ENCODE measurements at regions not wholly inside any gene's neighbourhood (a gene's known extent, or its start where the extent isn't known, plus 50 kb on each side); places are given as distances from the start of the nearest gene placed in this dataset.

DNA sequence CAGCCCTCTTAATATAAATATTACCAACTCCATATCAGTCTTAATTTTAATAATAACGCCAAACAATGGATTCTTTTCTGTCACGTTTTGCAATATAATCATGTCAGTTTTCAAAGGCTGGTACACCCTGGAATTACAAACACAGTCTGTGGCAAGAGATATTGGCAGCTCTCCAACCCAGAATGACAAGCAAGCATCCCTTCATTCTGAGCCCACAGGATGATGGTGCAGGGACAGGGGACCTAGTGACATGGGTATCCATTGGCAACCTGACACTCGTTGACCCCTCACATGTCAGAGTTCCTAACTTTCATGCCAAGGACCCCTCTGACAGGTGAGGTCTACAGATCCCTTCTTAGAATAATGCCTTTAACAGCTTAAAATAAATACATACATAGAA, 154.5 kb upstream of the TSC22D2 start:
- peak in 3 of 8 donors; percentile 29 to 57 (median 54) for ATAC-seq
- intact Hi-C loops (cut with DNase I), result loop anchor here in 1 of 10 donors (2.0 kb wide), 1 partner anchor 21 kb away; no protein-coding TSS in a partner anchor
- H3K27ac ChIP-seq, result peak overlapping the region in 5 of 10 donors; percentile 80 to 90 (median 87)

DNA sequence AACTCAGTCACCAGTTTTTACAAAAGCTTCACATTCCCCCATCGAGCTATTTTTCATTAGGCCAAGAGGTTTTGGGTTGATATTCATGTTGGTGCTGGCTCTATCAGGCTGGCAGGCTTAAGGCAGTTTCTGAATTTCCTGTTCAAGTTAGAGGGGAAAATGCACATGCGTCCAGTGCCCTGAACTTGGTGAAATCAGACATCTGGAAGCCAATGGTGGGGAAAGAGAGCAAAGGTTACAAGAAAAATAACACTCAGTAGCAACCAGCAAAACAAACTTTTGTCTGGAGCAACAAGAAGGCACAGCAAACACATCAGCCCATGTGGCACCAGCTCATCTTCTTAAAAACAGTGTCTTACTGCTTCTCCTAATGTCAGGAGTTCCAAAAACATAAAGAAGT, 155.6 kb upstream of the TSC22D2 start:
- 53% methylated on average over 2 of the region's 2 CpGs for WGBS, 2 donors
- Histone ChIP-seq H3K9me3 (no peaks in the 10 kb centered on the region), H3K27me3 (no peaks in the 10 kb centered on the region), H3K4me3 (no peak overlapping the region), H3K4me1 (peaks cover 0 to 47% (median 11%) of the 10 kb centered on the region in 9 donors), H3K36me3 (no peaks in the 10 kb centered on the region), H3K27ac (no peak overlapping the region)
- ATAC-seq (no peak), DNase-seq (no peak)
- TF ChIP-seq, protein P1, sequence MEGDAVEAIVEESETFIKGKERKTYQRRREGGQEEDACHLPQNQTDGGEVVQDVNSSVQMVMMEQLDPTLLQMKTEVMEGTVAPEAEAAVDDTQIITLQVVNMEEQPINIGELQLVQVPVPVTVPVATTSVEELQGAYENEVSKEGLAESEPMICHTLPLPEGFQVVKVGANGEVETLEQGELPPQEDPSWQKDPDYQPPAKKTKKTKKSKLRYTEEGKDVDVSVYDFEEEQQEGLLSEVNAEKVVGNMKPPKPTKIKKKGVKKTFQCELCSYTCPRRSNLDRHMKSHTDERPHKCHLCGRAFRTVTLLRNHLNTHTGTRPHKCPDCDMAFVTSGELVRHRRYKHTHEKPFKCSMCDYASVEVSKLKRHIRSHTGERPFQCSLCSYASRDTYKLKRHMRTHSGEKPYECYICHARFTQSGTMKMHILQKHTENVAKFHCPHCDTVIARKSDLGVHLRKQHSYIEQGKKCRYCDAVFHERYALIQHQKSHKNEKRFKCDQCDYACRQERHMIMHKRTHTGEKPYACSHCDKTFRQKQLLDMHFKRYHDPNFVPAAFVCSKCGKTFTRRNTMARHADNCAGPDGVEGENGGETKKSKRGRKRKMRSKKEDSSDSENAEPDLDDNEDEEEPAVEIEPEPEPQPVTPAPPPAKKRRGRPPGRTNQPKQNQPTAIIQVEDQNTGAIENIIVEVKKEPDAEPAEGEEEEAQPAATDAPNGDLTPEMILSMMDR (IDR thresholded peaks at IDR 0.05), result no peak
- intact Hi-C loops (cut with DNase I), result no loop called here

More for the DNA sequence above, 154.5 kb upstream of the TSC22D2 start:
- Histone ChIP-seq H3K36me3 (no peaks in the 10 kb centered on the region), H3K4me1 (peaks cover 0 to 47% (median 11%) of the 10 kb centered on the region in 9 donors), H3K9me3 (no peaks in the 10 kb centered on the region), H3K4me3 (no peak overlapping the region), H3K27me3 (no peaks in the 10 kb centered on the region)
- 59 to 61% methylated on average over 3 of the region's 3 CpGs for WGBS, 2 donors
- peak in 1 of 2 donors; percentile 19 for DNase-seq
- TF ChIP-seq, protein P1 (IDR thresholded peaks at IDR 0.05), result no peak

DNA sequence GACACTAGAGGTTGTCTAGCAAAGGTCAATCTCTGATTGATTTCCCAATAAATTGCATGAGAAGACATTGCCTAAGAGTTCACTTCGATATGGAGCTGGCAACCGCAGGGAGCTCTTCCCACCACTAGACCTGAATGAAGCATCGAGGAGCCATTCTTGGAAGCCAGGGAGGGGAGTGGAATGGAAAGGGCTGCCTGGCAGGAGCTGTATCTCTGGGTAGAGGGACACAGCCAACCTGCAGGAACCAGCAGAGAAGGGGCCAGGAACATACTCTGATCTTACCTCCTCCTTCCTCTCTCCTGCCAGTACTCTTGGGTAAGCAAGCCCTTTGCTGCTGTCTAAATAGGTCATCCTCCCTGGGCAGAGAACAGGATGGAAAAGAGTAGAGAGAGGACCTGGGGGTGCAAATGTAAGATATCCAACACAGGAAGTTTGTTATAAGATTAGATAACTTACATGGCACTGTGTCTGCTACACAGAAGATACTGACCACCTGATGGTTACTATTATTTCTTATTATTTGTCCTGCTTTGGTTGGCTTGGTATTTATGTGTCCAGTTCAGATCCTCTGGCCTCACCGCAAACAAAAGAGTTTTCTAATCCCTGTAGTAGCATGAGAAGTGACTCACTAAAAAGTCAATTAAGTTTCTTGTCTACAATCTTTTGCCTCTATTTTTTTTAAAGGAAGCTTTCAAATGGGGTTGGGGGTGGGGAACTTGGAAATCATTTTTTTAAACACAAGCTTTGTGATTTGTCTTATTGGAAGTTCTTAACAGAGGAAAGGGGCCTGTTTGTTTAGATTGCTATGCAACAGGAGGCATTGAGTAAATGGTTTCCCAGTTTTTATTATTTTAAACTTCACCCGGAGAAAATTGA, 156.7 kb upstream of the TSC22D2 start:
- Histone ChIP-seq H3K36me3 (no peaks in the 10 kb centered on the region), H3K27ac (peak overlapping the region in 1 of 10 donors; percentile 26), H3K9me3 (no peaks in the 10 kb centered on the region), H3K4me1 (peaks cover 0 to 47% (median 11%) of the 10 kb centered on the region in 9 donors), H3K27me3 (no peaks in the 10 kb centered on the region), H3K4me3 (no peak overlapping the region)
- ATAC-seq (no peak), DNase-seq (no peak)
- intact Hi-C loops (cut with DNase I), result no loop called here
- WGBS, 2 donors, result 79 to 82% methylated on average over 5 of the region's 5 CpGs
- TF ChIP-seq, protein P1 (IDR thresholded peaks at IDR 0.05), result no peak

DNA sequence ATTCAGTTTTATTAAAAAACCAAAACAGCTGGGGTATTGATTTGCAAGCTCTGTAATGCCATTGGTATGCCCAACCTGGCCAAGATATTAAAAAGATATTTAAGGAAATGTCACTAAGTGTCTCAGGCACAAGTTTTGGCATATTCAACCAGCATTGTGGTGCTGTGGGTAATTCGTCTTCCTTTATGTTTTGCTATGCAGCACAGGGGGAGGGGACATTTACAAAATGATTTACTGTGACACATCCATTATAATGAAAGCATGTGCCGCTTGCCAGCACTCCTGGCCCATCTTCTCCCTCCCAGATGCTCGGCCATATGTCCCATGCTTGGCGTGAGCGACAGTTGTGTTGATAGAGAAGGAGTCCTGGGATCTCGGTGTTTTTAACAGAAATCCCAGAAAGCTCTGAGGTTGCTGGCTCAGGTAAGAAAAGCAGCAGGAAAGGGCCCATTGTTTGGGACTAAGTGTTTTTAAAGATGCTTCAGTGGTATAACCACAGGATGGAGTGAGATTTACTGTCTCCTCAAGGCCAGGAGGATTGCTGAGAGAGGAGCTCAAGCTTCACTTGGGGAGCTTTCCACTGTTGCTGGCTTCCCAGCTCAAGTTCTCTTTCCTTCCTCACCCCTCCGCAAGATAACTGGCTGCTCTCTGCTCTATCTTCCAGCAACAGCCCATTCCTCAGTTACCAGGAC, 158.2 kb upstream of the TSC22D2 start:
- no peaks in the 10 kb centered on the region for H3K9me3 ChIP-seq
- TF ChIP-seq, protein P1 (IDR thresholded peaks at IDR 0.05), result no peak
- H3K27me3 ChIP-seq, result no peaks in the 10 kb centered on the region
- no peak overlapping the region for H3K27ac ChIP-seq
- intact Hi-C loops (cut with DNase I), result no loop called here
- H3K4me3 ChIP-seq, result no peak overlapping the region
- ATAC-seq (no peak), DNase-seq (no peak)
- WGBS, 2 donors, result 74 to 75% methylated on average over 7 of the region's 7 CpGs
- no peaks in the 10 kb centered on the region for H3K36me3 ChIP-seq
- H3K4me1 ChIP-seq, result peaks cover 0 to 34% (median 11%) of the 10 kb centered on the region in 9 donors
